GM18499 (cell line): ENCODE measurements at regions not wholly inside any gene's neighbourhood (a gene's known extent, or its start where the extent isn't known, plus 50 kb on each side); places are given as distances from the start of the nearest gene placed in this dataset.
"Not testable (repeated sequence)": the region's sequence is repeated elsewhere in the genome, so short reads cannot be mapped to it uniquely, and the experiment has no call there.

Experiments used
- ATAC-seq: cut with Tn5 transposase; IDR thresholded peaks from one replicate; pipeline ENCODE4 v1.9.1; 2021; ENCODE audit warnings: moderate number of reproducible peaks; ENCODE audit not compliant: insufficient read depth, unreplicated experiment

DNA sequence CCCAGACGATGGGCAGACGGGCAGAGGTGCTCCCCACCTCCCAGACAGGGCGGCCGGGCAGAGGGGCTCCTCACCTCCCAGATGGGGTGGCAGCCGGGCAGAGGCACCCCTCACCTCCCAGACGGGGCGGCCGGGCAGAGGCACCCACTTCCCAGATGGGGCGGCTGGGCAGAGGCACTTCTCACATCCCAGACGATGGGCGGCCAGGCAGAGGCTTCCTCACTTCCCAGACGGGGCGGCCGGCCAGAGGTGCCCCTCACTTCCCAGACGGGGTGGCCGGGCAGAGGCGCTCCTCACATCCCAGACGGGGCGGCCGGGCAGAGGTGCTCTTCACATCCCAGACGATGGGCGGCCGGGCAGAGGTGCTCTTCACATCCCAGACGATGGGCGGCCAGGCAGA lies 96.6 kb downstream of the ABCC12 start:
- ATAC-seq = not testable (repeated sequence)

GRCh38 chr16:48057048-48057447 lies 98.7 kb downstream of the ABCC12 start:
- no peak for ATAC-seq

- no peak for ATAC-seq
These were observed 100.8 kb downstream of the ABCC12 start for GRCh38 chr16:48054881-48055601.

DNA sequence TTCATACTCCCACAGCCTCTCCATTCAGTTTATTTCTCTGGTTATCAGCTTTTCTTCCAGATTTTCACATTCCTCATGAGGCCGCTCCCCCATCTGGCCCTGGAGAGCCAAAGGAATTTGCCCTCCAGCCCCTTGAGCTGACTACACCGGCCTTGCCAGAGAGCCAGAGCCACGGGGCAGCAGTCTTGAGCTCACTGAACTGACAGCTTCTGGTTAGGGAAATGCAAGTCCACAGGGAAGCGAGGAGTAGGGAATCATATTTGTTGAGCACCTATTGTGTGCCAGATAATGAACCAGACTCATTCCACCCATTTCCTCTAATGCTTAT lies 102.4 kb downstream of the ABCC12 start:
- no peak for ATAC-seq

DNA sequence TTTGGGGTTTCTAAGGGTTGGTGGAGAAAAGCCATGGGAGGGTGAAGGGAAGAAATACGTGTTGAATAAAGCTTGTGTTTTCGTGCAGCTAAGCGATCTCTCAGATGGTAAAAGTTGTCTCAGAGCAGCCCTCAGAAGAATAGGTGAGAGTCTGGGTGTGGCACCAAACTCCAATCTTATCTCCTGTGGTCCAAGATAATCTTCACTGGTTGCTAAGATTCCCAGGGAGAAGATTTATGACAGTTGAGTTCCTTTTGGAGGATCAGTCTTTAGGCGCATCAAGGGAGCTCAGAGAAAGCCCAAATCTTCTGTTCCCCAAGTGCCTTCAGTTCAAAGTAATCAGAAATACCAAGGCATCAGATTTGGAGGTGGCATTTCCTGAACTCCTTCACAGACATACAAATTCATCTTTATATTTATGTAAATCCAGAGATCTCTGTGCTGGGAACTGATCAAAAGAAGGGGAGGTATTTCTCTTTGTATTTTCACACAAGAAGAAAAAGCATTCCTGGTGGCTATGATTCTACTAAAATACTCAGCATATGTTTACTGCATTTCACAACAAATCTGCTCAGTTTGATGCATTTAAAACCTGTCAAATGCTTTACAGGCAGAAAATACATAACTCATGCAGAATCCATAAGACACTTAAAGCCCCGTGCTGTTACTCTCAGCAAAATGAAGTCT lies 102.9 kb downstream of the ABCC12 start:
- no peak for ATAC-seq

DNA sequence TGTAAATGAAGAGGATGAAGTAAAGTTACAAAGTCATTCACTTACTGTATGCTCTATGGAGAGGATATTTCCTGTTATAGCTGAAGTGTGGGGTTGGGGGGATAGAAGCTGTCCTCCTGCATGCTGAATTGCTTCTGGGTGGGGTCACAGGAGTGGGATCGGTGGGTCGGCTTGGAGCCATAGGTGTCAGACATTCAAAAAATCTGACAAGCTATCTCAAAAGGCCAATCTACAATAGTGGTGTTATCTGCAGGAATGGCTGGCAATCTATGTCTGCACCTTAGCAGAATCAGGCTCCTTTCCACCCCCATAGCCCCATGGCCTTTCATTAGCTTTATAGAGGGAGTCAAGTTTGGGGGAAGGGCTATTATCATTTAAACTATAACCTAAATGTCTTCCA lies 104.9 kb downstream of the ABCC12 start:
- no peak for ATAC-seq

- ATAC-seq = no peak
These were observed 105.9 kb downstream of the ABCC12 start for GRCh38 chr16:48049847-48050246.

DNA sequence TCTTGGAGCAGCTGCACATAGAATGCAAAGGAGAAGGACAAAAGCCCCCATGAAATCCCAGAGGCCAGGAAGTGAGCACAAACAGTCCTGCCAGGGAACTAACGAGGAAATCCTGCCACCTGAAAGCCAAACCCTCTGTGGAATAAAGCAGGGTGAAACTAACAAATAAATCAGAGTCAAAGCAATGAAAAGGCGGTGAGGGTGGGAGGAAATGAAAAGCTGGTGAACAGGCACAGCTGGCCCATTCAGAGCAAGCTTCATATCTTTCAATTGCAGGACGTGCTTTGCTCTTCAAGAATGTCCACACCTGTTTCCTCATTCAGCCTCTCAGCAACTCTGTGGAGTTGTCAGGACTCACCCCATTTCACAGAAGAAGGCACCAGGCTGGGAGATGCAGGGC lies 108.1 kb downstream of the ABCC12 start:
- no peak for ATAC-seq

DNA sequence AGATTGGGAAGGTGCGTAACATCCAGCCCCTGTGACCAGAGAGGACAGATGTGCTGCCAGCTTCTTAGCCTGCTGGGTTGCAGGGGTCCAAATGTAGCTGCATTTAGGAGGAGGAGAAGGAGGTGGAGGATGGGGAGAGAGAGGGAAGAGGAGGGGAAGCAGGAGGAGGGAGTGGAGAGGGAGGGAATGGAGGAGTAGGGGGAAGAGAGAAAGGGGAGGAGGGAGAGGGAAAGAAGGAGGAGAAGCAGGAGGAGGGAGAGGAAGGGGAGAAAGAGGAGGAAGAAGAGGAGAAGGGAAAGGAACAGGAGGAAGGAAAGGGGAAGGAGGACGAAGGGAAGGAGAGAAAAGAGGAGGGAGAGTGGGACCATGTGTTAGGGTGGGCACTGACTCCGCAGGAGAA lies 108.6 kb downstream of the ABCC12 start:
- no peak for ATAC-seq

- ATAC-seq = no peak
These were observed 111.7 kb downstream of the ABCC12 start for GRCh38 chr16:48044117-48044516.

DNA sequence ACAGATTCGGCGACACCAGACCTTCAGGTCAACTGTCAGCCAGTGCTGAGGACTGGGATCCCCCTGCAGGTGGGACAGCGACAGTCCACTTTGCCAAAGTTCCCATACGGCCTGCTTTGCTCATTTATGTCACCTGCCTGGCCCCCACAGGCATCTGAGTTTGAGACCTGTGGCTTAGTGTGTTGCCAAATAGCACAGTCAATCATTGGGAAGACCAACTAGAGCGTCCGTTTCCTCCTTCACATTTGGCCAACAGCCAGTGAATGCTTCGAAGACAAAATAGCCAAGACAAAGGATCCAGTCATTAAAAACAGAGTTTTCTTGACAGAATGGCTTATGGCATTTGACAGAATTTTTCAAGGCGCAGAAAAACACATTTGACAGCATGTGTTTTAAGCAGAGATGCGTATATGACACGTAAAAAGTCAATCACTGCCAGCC lies 113.8 kb downstream of the ABCC12 start:
- ATAC-seq = no peak

DNA sequence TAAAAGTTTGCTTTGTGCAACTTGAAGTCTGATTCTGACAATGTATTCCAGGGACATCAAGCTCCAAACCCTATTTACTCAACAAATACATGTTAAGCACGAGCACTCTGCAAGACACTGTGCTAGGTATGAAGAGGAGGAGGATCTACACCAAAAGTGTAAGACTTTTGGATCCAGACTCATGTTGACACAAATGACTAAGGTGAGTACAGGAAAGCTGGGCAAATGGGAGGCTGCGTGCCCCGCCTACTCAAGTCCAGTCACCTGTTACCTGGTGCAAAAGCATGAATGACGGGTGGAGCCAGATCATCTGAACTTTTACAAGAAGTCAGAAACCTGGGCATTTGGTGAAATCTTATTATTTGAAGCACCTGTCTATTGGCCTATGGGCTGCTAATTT lies 120.7 kb downstream of the ABCC12 start:
- ATAC-seq = no peak

DNA sequence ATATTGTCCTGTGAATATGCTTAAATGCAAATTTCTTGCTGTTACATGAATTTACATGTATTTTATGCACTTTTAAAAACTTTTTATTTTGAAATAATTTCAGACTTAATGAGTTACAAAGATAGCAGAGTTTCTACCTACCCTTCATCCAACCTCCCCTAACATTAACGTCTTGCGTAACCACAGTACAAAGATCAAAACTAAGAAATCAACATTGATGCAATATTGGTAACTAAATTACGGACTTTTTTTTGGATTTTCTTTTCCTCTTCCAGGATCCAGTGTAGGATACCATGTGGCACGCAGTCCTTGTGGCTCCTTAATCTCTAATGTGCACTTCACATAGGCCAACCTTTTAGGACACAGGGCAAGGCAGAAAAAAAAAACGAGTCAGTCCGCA lies 124.9 kb downstream of the ABCC12 start:
- ATAC-seq = no peak

DNA sequence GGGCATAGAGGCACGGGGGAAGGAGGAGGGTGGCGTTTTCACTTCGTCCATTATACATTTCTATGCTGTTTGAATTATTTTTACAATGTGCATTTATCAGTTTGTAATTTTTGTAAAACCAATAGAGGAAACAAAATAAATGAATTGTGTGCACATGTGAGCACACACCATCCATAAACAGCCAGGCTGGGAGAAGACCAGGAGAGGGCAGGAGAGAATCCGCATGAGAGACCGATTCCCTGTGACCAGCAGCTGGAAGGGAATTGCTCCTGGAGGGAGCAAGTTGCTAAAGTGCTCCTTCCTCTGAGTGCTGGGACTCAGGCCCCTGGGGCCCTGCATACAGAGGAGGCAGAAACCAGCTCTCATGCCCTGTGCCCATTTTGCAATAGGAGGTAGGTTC lies 126.0 kb downstream of the ABCC12 start:
- no peak for ATAC-seq

GRCh38 chr16:48025359-48025758 lies 130.4 kb downstream of the ABCC12 start:
- ATAC-seq = no peak

DNA sequence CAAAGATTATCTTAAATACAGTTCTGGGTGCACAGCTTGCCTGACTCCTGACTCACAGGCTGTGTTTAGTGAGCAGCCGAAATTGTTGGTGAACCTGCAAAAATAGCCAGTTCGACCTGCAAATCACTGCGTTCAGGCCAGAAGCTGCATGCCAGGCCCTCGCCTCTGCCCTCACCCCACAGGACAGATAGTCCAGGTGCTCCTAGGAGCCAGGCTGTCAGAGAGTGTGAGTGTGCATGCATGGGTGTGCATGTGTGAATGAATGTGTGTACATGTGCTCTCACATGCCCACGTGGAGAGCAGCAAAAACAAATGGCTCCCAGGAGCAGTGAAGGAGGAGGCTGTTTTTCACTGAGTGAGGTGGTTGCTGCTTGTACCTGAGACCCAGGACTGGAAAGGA lies 131.8 kb downstream of the ABCC12 start:
- no peak for ATAC-seq

- no peak for ATAC-seq
These were observed 133.3 kb downstream of the ABCC12 start for GRCh38 chr16:48022496-48022895.

DNA sequence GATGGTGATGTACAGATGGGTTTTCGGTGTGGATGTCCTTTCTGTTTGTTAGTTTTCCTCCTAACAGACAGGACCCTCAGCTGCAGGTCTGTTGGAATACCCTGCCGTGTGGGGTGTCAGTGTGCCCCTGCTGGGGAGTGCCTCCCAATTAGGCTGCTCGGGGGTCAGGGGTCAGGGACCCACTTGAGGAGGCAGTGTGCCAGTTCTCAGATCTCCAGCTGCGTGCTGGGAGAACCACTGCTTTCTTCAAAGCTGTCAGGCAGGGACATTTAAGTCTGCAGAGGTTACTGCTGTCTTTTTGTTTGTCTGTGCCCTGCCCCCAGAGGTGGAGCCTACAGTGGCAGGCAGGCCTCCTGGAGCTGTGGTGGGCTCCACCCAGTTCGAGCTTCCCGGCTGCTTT lies 135.2 kb downstream of the ABCC12 start:
- not testable (repeated sequence) for ATAC-seq

DNA sequence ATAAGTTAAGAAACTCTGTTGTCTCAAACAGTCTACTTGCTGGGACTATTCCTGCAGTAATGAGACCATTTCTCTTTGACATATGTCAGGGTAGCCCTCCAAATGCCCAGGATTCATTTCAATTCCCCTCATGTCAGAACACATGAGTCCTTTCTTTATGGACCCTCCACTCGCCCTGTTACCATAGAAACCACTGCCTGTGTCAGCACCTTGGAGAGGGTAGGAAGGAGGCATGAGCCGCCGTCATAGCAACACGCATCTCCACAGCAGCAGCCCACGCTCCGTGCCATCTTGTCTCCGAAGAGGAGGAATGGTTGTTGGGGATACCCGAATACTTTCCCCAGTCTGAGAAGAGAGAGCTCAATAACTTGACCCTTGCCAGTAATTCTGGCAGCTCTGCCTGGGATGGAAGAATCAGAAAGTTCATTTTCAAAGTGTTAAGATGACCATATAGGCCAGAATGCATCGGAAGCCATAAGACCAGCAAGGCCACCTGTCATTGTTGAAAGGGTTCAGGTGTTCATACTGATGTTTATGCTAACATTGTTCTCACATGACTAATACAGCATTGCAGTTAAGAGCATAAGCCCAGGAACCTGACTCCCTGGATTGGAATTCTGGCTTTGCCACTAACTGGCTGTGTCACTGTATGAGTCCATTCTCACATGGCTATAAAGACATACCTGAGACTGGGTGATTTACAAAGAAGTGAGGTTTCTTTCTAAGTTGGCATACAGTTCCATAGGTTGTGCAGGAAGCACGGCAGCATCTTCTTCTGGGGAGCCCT lies 141.3 kb downstream of the ABCC12 start:
- no peak for ATAC-seq

GRCh38 chr16:48013491-48013901 lies 142.3 kb downstream of the ABCC12 start:
- no peak for ATAC-seq

GRCh38 chr16:48011878-48012658 lies 143.7 kb downstream of the ABCC12 start:
- no peak for ATAC-seq
